IMR-90 (cell line): ENCODE measurements at regions not wholly inside any gene's neighbourhood (a gene's known extent, or its start where the extent isn't known, plus 50 kb on each side); places are given as distances from the start of the nearest gene placed in this dataset.

Experiments used
- ATAC-seq: fragments of 200-7000 bp; cut with Tn5 transposase; 2 replicates; pipeline ENCODE4 v1.9.1; 2020; ENCODE audit warnings: low read depth, mild to moderate bottlenecking, moderate library complexity
- BruUV-seq: library from RNA; stranded (reverse); fragments of 400-500 nt; replicated peaks from 2 replicates; lab custom pipeline; 2021; lab: Mats Ljungman, UMichigan
- CTCF ChIA-PET: fragments of 300-600 bp; formaldehyde crosslinking; extraction: SDS; loops from one replicate; lab custom pipeline; 2021; ENCODE audit warnings: antibody characterized with exemption; lab: Yijun Ruan, JAX
- POLR2A ChIA-PET: fragments of 300-600 bp; sonication (Branson Sonifier 250); formaldehyde crosslinking; loops from one replicate; lab custom pipeline; 2022; ENCODE audit warnings: antibody characterized with exemption; ENCODE audit not compliant: unreplicated experiment; lab: Charles Lee
- DNase-seq: peaks from one replicate; pipeline ENCODE4 v3.0.0; 2013
- H2AFZ ChIP-seq: replicated peaks from 2 replicates; pipeline ENCODE3; 2013; ENCODE audit warnings: low read length, mild to moderate bottlenecking; ENCODE audit not compliant: poor library complexity
- H2AK5ac ChIP-seq: 2 replicates; pipeline ENCODE4 v1.6.1; 2013; ENCODE audit warnings: low read depth, low read length, inconsistent platforms
- H2AK9ac ChIP-seq: replicated peaks from 2 replicates; pipeline ENCODE3; 2013; ENCODE audit warnings: mild to moderate bottlenecking, low read depth, low read length, moderate library complexity; ENCODE audit not compliant: poor library complexity
- H2BK120ac ChIP-seq: 2 replicates; pipeline ENCODE4 v1.6.1; 2013; ENCODE audit warnings: low read depth, low read length, inconsistent platforms
- H2BK15ac ChIP-seq: 3 replicates; pipeline ENCODE4 v1.6.1; 2013; ENCODE audit warnings: low read depth, low read length, inconsistent platforms
- H2BK20ac ChIP-seq: 2 replicates; pipeline ENCODE4 v1.6.1; 2013; ENCODE audit warnings: low read depth, mild to moderate bottlenecking, inconsistent platforms, low read length, moderate library complexity
- H2BK5ac ChIP-seq: 2 replicates; pipeline ENCODE4 v1.6.1; 2013; ENCODE audit warnings: mild to moderate bottlenecking, low read depth, low read length, inconsistent platforms; ENCODE audit not compliant: poor library complexity, severe bottlenecking
- H3K14ac ChIP-seq: replicated peaks from 2 replicates; pipeline ENCODE4 v1.6.1; 2013; ENCODE audit warnings: low read depth, low read length, inconsistent platforms
- H3K18ac ChIP-seq: 2 replicates; pipeline ENCODE4 v1.6.1; 2013; ENCODE audit warnings: low read depth, low read length, control low read depth
- H3K23ac ChIP-seq: 2 replicates; pipeline ENCODE4 v1.6.1; 2013; ENCODE audit warnings: low read depth, low read length, inconsistent platforms
- H3K27ac ChIP-seq: 2 replicates; pipeline ENCODE4 v1.5.1; 2013; ENCODE audit warnings: mild to moderate bottlenecking, control low read depth, low read length; ENCODE audit not compliant: insufficient read depth
- H3K27me3 ChIP-seq: 2 replicates; pipeline ENCODE4 v1.6.1; 2013; ENCODE audit warnings: low read length; ENCODE audit not compliant: control insufficient read depth, insufficient read depth
- H3K36me3 ChIP-seq: 2 replicates; pipeline ENCODE4 v1.6.1; 2013; ENCODE audit warnings: low read length, mixed read lengths; ENCODE audit not compliant: control insufficient read depth, insufficient read depth
- H3K4ac ChIP-seq: 2 replicates; pipeline ENCODE4 v1.6.1; 2013; ENCODE audit warnings: low read depth, low read length, inconsistent platforms
- H3K4me1 ChIP-seq: 2 replicates; pipeline ENCODE4 v1.6.1; 2013; ENCODE audit warnings: low read length, mixed read lengths; ENCODE audit not compliant: control insufficient read depth, insufficient read depth
- H3K4me2 ChIP-seq: 2 replicates; pipeline ENCODE4 v1.6.1; 2013; ENCODE audit warnings: low read depth, mild to moderate bottlenecking, control low read depth, low read length, moderate library complexity
- H3K4me3 ChIP-seq: 2 replicates; pipeline ENCODE4 v1.5.1; 2013; ENCODE audit warnings: low read depth, mild to moderate bottlenecking, control low read depth, low read length, moderate library complexity; ENCODE audit not compliant: insufficient read depth
- H3K56ac ChIP-seq: 2 replicates; pipeline ENCODE4 v1.6.1; 2013; ENCODE audit warnings: low read length, inconsistent platforms; ENCODE audit not compliant: insufficient read depth; ENCODE audit errors: extremely low read depth
- H3K79me1 ChIP-seq, 2 experiments: 2 replicates each; pipeline ENCODE4 v1.6.1; 2013; ENCODE audit warnings: low read length in 2 of 2, inconsistent platforms in 1 of 2, low read depth in 1 of 2
- H3K9ac ChIP-seq: 2 replicates; pipeline ENCODE4 v1.6.1; 2013; ENCODE audit warnings: low read depth, low read length, control low read depth
- H3K9me1 ChIP-seq: 2 replicates; pipeline ENCODE4 v1.6.1; 2013; ENCODE audit warnings: low read length, inconsistent platforms; ENCODE audit not compliant: insufficient read depth
- H3K9me3 ChIP-seq: 2 replicates; pipeline ENCODE4 v1.6.1; 2013; ENCODE audit warnings: low read length; ENCODE audit not compliant: control insufficient read depth, insufficient read depth
- H4K20me1 ChIP-seq: 2 replicates; pipeline ENCODE4 v1.6.1; 2013; ENCODE audit warnings: low read length, inconsistent platforms; ENCODE audit not compliant: insufficient read depth
- H4K5ac ChIP-seq: 2 replicates; pipeline ENCODE4 v1.6.1; 2013; ENCODE audit warnings: mild to moderate bottlenecking, low read depth, low read length, control low read depth
- H4K8ac ChIP-seq, 2 experiments: 2 replicates each; pipeline ENCODE4 v1.6.1; 2013; ENCODE audit warnings: low read depth in 2 of 2, low read length in 2 of 2, control low read depth in 1 of 2, inconsistent platforms in 1 of 2
- H4K91ac ChIP-seq: 2 replicates; pipeline ENCODE4 v1.6.1; 2013; ENCODE audit warnings: low read depth, low read length, inconsistent platforms; ENCODE audit not compliant: insufficient read depth
- MAFK ChIP-seq: IDR thresholded peaks from 2 replicates; pipeline ENCODE4 v1.6.1; 2012; ENCODE audit warnings: low read depth, low read length, improper control_type of control experiment
- MXI1 ChIP-seq: IDR thresholded peaks from 2 replicates; pipeline ENCODE4 v1.6.1; 2012; ENCODE audit warnings: low read depth, mild to moderate bottlenecking, low read length, moderate library complexity, borderline replicate concordance
- NFE2L2 ChIP-seq: fragments of 150-350 bp; IDR thresholded peaks from 2 replicates; pipeline ENCODE4 v1.6.1; 2016; ENCODE audit warnings: low read depth, mild to moderate bottlenecking, low read length
- SMC3 ChIP-seq: fragments of 150-350 bp; IDR thresholded peaks from 2 replicates; pipeline ENCODE4 v1.6.1; 2016; ENCODE audit warnings: low read depth, mild to moderate bottlenecking, antibody characterized with exemption, low read length, moderate library complexity
- WGBS, 2 experiments: methylation state at CpG; one replicate each; pipeline versions ENCODE4 v1.1.5 to v1.1.7; 2013; ENCODE audit warnings: missing lambda C conversion rate in 2 of 2; ENCODE audit not compliant: insufficient read length in 1 of 2; ENCODE audit errors: extremely low coverage in 2 of 2; 5-methylcytosine and 5-hydroxymethylcytosine counted together
- dilution Hi-C: fragments of 300-500 bp; cut with HindIII; formaldehyde crosslinking; loops from one replicate; pipeline ENCODE4 v1.14.3; 2018; ENCODE audit warnings: low sequenced_read_pairs; ENCODE audit not compliant: unreplicated experiment
- in situ Hi-C: fragments of 300-500 bp; cut with MboI; formaldehyde crosslinking; loops from 3 replicates; pipeline ENCODE4 v1.14.3; 2019; ENCODE audit warnings: low sequenced_read_pairs, inconsistent platforms, mixed read lengths
- intact Hi-C: fragments of 100-400 bp; cut with micrococcal nuclease; formaldehyde crosslinking; loops from 2 replicates; pipeline ENCODE4 v1.10.0; 2022

DNA sequence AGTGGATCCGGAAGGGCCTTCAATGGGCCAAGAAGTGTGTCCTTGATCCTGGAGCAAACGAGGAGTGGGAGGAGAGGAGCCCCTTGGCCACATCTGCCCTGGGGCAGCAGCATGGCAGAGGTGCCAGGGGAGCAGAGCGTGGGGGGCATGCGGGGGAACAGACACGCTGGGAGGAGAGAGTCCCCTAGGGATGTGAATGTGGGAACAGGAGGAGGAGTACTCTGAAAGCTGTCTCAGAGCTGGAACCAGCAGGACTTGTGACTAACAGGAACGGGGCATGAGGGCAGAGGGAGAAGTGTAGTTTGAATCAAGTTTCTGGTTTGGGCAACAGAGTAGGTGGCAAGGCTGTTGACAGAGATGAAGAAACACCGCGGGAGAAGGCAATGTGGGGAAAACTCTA lies 54.5 kb upstream of the SLC35C1 start:
- Histone ChIP-seq H4K8ac (no peak overlapping the region), H3K18ac (no peak overlapping the region), H3K9me1 (no peaks in the 10 kb centered on the region), H2AK5ac (no peak overlapping the region), H4K5ac (no peak overlapping the region), H2AFZ (no peak overlapping the region), H3K4ac (no peak overlapping the region), H2BK15ac (no peak overlapping the region), H4K91ac (no peak overlapping the region), H2BK20ac (no peak overlapping the region), H3K36me3 (no peaks in the 10 kb centered on the region), H3K4me1 (no peaks in the 10 kb centered on the region), H2BK5ac (no peak overlapping the region), H3K9me3 (no peaks in the 10 kb centered on the region), H3K23ac (no peak overlapping the region), H3K27ac (no peak overlapping the region), H2AK9ac (no peak overlapping the region), H3K27me3 (peaks cover 36% of the 10 kb centered on the region), H3K14ac (no peak overlapping the region), H3K4me2 (no peak overlapping the region), H3K79me1 (no peaks in the 10 kb centered on the region), H2BK120ac (no peak overlapping the region), H3K4me3 (no peak overlapping the region), H3K56ac (no peak overlapping the region), H3K9ac (no peak overlapping the region), H4K20me1 (no peaks in the 10 kb centered on the region)
- DNase-seq (no peak), ATAC-seq (no peak)
- BruUV-seq, result no TSS peak
- TF ChIP-seq MAFK (no peak), NFE2L2 (no peak), MXI1 (no peak), SMC3 (no peak)
- dilution Hi-C loops (no loop called here), in situ Hi-C loops (no loop called here), intact Hi-C loops (no loop called here)
- ChIA-PET CTCF (no interaction called here), POLR2A (no interaction called here)
- WGBS, 2 experiments, result 57% methylated on average over 2 of the region's 8 CpGs; no CpG with 5 or more reads in 1 of the 2 experiments
